HUDEP-2 (cell line): ENCODE measurements at regions not wholly inside any gene's neighbourhood (a gene's known extent, or its start where the extent isn't known, plus 50 kb on each side); places are given as distances from the start of the nearest gene placed in this dataset.

Source experiments
- DNase-seq, 76 experiments: peaks; one replicate each; lab custom pipeline; 2025; ENCODE audit not compliant: unreplicated experiment in 76 of 76; lab: John Stamatoyannopoulos, UW

DNA sequence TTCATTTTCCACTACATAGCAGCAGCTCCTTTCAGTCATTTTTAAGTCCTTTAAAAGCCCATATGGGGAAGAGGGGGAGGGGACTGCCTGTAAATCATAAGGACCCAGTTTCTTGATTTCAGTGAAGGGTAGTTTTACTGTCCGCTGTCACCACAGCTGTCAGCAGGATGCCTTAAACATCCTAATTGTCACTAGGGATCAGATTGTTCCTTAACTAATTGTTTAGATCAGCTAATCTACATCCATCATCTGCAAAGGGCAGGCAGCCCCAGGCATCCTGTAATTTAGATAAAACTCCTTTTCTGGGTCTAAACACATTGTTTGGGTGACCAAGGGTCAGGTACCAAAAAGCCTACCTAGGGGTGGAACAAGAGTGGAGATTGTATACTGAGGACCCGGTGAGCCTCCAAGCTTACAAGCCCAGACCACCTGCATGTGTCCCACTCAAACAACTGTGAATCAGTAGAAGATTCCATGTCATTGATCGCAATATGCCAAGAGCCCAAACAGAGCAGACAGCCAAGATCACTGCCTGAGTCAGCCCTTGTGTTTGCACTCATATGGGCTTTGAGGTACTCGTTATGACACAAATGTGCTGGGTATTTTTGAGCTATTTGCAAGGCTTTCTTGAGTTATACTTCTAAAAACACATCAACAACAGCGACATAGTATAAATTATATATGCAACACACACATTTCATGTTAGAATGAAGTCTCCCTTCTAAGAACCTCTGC is 198.7 kb upstream of the CEP162 start:
- no peak for DNase-seq

- no peak for DNase-seq
These were observed 197.5 kb upstream of the CEP162 start for GRCh38 chr6:84424956-84425355.

DNA sequence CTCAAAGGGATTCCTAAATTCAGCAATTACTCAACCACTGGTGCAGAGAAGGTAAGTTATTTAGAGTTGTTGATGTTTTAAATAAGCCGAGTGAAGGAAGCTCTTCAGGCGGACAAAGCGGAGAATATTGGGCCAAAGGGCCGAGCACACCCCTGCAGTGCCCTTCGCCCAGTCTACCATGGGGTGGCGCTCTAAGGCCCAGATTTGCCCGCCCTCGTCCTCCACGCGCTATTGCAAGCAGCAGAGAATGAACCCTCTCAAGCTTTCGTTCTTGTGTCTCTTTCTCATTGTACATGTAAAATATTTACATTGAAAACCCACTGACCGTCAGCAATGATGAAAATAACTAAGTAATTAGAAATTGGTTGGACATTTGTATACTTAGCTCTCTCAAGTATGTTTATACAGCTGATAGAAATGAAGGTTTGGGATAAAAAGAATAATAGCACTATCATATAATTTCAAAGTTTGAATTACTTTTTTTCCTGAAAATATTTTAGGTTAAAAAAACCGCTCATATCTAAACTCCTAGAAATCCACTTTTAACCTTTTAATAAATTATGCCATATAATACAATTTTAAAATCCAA is 195.0 kb upstream of the CEP162 start:
- peak in 52 of 76 experiments; percentile 5 to 83 (median 42) for DNase-seq

GRCh38 chr6:84421031-84421430 is 193.6 kb upstream of the CEP162 start:
- DNase-seq = no peak

GRCh38 chr6:84417260-84417659 is 189.8 kb upstream of the CEP162 start:
- DNase-seq = no peak

DNA sequence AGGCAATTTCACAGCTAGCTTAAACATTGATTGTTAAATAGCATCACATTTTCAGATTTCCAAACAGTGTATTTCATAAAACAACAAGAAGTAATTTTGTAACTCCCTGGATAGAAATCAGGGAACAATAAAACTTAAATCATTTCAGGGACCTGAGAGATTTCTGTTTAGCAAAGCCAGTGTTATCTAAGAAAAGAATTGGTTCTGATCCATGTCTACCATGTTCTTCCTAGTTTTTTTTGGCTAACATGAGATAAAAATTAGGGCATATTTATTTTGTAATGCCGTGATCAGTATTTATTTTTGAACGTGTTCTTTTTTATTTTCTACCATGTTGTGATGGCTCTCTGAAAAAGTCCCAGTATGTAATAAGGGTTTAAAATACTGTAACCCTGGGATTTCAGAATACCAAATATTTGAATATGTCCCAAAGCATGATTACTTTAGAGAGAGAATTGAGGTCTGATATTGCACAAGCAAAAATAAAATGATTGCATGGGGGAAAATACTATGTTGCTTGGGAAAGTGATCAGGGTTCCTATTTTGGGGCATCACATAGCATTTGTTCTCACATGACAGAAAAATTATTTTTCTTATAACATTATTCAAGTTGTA is 188.7 kb upstream of the CEP162 start:
- no peak for DNase-seq

DNA sequence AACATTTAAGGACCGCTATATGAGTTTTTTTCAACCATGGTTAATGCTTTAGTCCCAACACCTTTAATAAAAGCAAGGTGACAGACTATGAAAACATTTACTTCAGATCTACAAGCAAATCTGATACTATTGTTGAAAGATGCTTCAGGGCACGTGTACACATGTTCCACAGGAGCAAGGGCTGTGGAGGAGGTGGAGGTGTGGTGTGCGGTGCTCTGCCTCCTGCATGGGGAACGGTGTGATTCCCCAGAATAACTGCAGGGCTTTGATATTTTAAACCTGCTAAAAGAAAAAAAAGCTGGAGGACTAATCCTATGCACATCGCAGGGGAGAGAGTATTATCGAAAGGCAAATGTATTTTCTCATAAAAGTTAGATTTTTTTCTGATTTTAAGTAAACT is 188.1 kb upstream of the CEP162 start:
- DNase-seq = no peak

DNA sequence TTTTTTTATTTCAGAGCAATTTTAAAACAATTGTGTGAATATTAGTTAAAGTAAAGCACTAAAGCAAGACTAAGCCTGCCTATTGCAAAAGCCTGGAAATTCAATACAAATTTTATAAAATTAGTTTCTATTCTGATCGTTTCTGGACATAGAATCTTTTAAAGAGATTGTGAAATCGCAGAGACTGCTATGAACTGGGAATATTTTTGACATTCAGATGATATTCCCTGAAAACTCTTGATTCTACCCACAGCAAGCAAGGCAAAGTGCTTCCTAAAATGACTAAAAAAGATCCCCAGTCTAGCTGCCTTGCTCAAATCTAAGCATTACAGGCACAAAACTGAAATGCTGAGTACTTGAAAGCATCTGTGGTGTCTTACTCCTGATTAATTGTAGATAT is 187.6 kb upstream of the CEP162 start:
- no peak for DNase-seq

GRCh38 chr6:84414531-84414930 is 187.1 kb upstream of the CEP162 start:
- DNase-seq = no peak

GRCh38 chr6:84411060-84411629 is 183.7 kb upstream of the CEP162 start:
- no peak for DNase-seq

DNA sequence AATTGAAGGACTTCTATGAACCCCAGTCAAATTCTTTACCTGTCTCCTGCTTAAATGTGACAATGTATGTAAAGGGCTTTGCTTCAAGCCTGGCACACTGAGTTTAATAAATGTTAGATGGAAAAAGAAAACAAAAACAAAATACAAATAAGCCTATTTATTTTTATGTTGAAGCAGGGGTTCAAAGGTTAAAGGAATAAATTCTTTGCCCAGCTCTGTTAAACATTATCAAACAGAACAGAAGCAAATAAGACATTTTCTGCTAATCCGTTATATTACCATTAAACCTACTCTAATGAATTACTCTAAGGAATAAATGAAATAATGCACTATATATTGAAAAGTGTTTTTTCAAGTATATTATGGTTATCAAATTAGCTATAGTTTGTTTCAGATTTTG is 182.5 kb upstream of the CEP162 start:
- DNase-seq = no peak

DNA sequence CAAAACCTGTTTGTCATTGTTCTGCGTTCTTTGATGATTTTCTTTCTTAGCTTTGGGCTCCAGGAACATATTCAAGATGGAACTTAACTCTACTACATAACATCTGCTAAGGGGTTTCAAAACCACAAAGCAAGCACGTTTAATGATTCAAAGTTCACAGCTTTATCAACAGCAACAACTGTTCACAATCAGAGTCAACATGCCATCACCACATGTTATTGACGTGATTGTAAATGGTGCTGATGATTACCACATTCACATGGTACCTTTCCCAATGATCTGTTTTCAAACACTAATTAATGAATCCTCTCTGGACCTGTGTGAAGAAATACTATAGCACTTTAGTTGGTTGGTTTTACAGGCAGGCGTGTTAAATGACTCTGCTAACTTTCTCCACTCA is 180.6 kb upstream of the CEP162 start:
- no peak for DNase-seq

- DNase-seq = no peak
These were observed 176.1 kb upstream of the CEP162 start for GRCh38 chr6:84403545-84403944.

DNA sequence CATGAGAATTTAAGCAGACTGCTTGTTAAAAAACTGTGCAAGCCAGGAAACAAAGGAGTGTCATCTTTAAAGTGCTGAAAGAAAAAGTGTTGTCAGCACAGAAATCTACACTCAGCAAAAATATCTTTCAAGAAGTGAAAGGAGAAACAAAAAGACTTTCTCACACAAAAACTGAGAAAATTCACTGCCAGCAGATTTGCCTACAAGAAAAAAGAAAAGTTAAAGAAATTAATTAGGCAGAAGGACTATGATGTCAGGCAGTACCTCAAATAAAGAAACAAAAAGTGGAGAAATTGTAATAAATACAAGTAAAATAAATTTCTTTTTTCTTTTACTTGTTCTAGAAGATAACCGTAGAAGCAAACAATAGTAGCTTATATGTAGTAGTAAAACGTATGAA is 171.6 kb upstream of the CEP162 start:
- DNase-seq = no peak

- DNase-seq = no peak
These were observed 164.8 kb upstream of the CEP162 start for GRCh38 chr6:84392261-84392660.

DNA sequence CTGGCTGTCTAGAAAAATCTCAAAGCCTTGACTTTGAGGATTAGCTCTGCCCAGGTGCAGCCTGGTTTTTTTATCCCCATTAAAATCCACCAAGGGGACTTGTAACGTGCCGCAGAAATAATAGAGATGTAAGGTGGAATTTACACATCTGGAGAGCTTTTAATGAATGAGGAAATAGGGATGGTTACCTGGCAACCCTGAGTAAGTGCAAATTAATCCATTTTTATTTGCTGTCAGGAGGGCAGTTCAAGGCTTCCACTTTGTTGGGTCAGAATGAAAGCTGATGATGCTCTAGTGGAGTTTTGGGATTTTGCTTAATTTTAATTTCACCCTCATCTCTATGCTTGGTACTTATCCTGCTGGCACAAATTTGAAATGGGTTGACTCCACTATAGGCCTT is 163.4 kb upstream of the CEP162 start:
- DNase-seq = no peak

GRCh38 chr6:84390334-84390733 is 162.9 kb upstream of the CEP162 start:
- DNase-seq = no peak

- DNase-seq = no peak
These were observed 151.7 kb upstream of the CEP162 start for GRCh38 chr6:84379142-84379541.

- DNase-seq = no peak
These were observed 144.8 kb upstream of the CEP162 start for GRCh38 chr6:84372290-84372689.

DNA sequence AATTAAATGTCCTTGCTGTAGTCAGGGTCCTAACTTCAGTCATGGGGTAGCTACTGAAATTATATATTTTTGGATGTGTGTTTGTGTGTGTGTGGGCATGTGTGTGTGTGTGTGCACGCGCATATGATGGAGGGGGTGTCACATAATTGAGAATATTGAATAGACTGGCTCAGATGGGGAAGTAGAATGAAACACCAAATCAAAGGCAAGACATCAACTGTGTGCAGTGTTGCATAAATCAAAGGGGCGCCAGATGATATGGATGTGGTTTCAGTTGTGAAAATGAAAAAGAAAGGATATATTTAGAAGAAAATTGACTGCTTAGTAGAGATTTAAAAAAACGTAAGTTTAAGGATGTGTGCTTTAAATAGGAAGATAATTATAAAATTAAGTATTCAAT is 144.2 kb upstream of the CEP162 start:
- no peak for DNase-seq

- no peak for DNase-seq
These were observed 134.9 kb upstream of the CEP162 start for GRCh38 chr6:84362193-84362821.
